IPS-18c (cell line): ENCODE measurements at regions not wholly inside any gene's neighbourhood (a gene's known extent, or its start where the extent isn't known, plus 50 kb on each side); places are given as distances from the start of the nearest gene placed in this dataset.

Experiments
- H3K4me3 ChIP-seq: 2 replicates; pipeline ENCODE4 v1.7.0; 2013; ENCODE audit warnings: low read depth, mild to moderate bottlenecking, low read length, moderate library complexity; ENCODE audit not compliant: insufficient read depth
- H3K9me3 ChIP-seq: one replicate; pipeline ENCODE4 v1.6.1; 2013; ENCODE audit warnings: mild to moderate bottlenecking, low read length, moderate library complexity; ENCODE audit not compliant: control insufficient read depth, insufficient read depth

GRCh38 chr16:62681819-62682218, 645.6 kb upstream of the CDH8 start:
- no peak overlapping the region for H3K4me3 ChIP-seq
- peaks cover 12% of the 10 kb centered on the region for H3K9me3 ChIP-seq

GRCh38 chr16:62678796-62679195, 642.6 kb upstream of the CDH8 start:
- Histone ChIP-seq H3K4me3 (no peak overlapping the region), H3K9me3 (peaks cover 2% of the 10 kb centered on the region)

DNA sequence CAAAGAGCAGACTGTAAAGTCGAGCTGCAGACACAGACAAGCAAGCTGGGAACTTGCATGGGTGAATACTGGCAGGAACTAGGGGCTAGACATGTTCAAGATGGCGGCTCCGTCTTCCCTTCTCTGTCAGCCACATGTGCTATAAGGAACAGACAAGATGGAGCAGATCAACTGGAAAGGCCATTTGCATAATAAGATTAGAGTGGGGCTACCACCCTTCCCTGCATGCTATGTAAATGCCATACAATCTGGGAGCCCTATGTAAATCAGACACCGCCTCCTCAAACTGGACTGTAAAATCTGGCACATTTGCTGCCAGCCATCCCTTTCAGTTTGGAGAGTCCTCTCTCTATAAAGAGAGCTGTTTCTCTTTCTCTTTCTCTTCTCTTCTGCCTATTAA, 640.1 kb upstream of the CDH8 start:
- no peak overlapping the region for H3K4me3 ChIP-seq
- H3K9me3 ChIP-seq: no peaks in the 10 kb centered on the region

DNA sequence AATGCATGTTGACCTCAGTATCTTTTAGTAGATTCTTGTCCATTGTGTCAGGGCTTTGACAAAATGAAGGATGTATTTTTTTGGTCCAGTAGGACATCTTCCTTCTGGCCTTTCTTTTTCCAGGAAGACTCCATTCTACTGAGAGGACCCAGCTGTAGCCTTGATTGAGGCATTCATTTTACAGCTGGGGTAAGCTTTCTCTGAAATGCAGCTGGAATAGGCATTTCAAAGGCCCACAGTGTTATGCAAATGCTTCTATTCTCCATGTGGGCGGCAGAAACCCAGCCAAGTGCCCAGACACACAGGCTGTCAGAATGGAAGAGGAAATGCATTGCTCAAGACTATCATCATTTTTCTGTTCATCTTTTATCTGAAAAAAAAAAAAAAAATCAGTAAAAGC, 629.0 kb upstream of the CDH8 start:
- Histone ChIP-seq H3K4me3 (no peak overlapping the region), H3K9me3 (peaks cover 7% of the 10 kb centered on the region)

GRCh38 chr16:62664566-62664965, 628.3 kb upstream of the CDH8 start:
- H3K4me3 ChIP-seq: no peak overlapping the region
- peaks cover 7% of the 10 kb centered on the region for H3K9me3 ChIP-seq

GRCh38 chr16:62661435-62661834, 625.2 kb upstream of the CDH8 start:
- Histone ChIP-seq H3K9me3 (no peaks in the 10 kb centered on the region), H3K4me3 (no peak overlapping the region)

DNA sequence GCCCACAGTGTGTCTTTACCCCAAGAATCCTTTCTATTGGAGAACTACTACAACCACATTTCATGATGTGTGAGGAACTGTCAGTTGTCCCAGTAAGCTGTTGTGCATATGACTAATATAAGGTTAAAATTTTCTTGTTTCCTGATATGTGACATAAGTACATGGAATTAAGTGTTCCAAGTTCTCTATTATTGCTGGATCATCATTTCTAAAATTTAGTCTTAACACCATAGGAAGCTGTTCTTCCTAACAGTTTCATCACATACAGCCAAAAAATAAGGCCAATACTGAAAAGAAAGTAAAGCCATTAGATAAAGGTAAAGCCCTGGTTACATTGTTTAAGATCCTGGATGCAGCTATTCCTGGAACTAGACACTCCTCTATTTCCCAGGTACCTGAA, 620.9 kb upstream of the CDH8 start:
- Histone ChIP-seq H3K4me3 (no peak overlapping the region), H3K9me3 (no peaks in the 10 kb centered on the region)

GRCh38 chr16:62652441-62653120, 616.3 kb upstream of the CDH8 start:
- no peaks in the 10 kb centered on the region for H3K9me3 ChIP-seq
- H3K4me3 ChIP-seq: no peak overlapping the region

DNA sequence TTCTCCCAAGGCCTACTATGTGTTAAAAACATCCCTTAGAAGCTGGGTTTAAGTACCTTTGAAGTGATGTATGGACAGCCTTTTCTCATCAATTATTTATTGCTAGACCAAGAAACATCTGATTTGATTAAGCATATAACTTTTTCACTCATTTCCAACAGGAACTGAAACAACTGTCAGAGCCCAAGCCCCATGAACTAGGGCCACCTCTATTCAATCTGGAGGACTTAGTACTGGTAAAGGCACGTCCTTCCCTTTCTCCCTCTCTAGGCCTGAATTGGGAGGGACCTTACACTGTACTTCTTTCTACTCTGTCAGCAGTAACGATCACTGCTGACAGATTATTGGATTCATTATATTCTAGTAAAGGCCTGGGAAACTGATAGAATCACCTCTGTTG, 612.0 kb upstream of the CDH8 start:
- Histone ChIP-seq H3K4me3 (no peak overlapping the region), H3K9me3 (no peaks in the 10 kb centered on the region)

DNA sequence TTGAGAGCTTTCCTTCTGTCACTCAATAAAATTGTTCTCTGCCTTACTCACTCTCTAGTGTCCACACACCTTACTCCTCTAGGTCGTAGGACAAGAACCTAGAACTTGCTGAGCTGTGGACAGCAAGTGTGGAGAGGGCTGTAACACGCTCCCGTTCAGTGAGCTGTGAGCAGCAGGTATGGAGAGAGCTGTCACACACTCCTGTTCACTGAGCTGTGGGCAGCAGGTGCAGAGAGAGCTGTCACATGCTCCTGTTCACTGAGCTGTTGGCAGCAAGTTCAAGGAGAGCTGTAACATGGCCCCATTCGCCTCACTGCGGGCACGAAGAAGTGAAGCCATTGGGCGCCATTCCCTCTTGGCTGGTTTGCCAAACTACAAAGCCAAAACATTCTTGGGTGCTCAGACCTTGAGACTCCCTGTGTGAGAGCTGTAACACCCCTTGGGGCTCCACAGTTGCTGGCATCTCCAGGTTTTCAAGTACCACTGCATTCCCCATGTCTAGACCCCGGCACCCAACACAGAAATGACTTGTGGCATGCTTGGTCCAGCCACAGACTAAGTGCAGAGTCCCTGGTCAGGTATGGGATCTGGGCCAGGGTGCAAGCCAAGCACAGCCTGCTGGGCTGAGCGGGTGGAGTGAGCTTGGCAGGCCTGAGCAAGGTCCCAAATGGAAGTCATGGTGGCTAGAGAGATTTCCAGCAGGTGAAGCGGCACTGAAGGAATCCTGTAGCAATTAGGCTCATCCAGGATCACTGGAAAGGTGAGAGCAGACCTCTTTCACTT, 608.0 kb upstream of the CDH8 start:
- H3K4me3 ChIP-seq: no peak overlapping the region

GRCh38 chr16:62642677-62643076, 606.4 kb upstream of the CDH8 start:
- no peaks in the 10 kb centered on the region for H3K9me3 ChIP-seq

More for the DNA sequence above, 608.0 kb upstream of the CDH8 start:
- no peaks in the 10 kb centered on the region for H3K9me3 ChIP-seq

DNA sequence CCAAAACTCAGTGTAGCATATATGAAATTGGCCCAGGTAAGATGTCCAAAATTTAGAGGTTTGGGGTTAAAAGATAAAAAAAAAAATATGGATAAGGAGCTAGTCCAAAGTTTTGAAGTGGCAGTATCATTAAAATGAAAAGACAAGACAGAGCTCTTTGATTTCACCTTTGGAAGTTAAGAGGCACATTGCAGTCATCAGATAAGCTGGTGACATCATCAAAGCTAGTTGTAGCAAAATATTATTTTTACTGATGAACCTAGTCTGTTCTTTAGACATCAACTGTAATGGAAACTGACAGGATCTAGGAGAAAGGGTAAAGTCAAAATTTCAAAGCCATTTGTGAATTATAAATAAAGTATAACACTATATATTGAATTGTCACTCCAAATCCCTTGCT, 603.7 kb upstream of the CDH8 start:
- no peak overlapping the region for H3K4me3 ChIP-seq
- H3K9me3 ChIP-seq: no peaks in the 10 kb centered on the region

More at GRCh38 chr16:62642677-62643076, 606.4 kb upstream of the CDH8 start:
- H3K4me3 ChIP-seq: no peak overlapping the region

- Histone ChIP-seq H3K9me3 (no peaks in the 10 kb centered on the region), H3K4me3 (no peak overlapping the region)
Measured at GRCh38 chr16:62638964-62639870, 603.0 kb upstream of the CDH8 start.

DNA sequence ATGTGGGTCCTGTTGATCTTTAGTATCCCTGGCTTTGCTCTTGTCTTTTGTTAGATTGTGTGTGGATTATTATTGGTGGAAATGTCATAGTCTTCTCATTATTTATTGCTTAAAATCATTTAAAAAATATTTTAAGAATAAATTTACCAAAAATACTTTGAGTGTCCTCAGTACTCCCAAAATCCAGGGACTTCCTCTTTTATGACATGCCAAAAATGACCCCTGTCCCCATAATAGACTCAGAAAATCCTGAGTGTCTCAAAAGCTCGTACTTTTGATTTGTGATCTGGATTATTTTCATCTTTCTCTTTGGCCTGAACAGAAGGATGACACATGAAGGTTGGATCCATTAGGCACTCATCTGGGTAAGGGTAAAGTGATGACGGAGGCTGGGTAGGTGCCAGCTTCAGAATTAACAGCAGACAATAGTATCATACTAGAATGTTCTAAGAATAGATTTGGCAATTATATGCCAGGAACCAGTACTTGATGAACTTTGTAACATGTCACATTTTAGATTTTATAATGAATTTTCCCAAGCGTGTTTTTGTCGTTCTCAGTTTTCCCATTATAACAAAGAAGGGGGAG, 602.2 kb upstream of the CDH8 start:
- Histone ChIP-seq H3K9me3 (no peaks in the 10 kb centered on the region), H3K4me3 (no peak overlapping the region)

DNA sequence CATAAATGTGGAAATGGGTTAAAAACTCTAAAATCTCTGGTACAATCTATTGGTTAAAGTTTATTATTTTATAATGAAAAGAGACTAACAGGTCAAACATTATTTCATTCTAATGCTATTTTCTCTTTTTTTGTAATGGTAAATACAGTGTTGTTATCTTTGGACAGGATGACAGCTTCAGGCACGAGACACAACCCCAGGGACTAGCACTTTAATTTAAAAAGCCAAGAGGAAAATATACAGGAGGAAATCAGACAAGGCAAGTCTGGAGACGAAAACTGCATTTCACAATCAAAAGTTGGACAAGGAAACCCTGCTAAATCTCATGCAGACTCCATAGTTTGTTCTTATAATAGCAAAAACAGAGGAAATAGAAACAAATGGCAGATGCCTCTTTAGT, 589.1 kb upstream of the CDH8 start:
- no peak overlapping the region for H3K4me3 ChIP-seq
- no peaks in the 10 kb centered on the region for H3K9me3 ChIP-seq

DNA sequence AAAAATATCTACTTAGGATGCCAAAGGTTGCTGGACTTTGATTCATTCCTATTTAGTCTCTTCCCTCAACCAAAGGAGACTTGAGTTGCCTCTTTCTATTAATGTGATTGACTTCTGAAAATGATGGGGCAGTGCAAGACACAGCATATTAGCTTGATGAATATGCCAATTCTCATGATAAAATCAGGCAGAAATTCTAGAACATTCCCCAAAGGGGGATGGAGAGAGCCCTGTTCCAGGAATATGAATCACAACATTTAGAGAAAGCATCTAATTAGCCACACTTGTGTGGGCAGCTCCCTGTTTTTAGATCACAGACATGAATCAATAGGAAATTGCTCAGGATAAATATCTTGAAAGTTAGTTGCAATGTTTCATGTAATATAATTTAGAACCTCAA, 584.0 kb upstream of the CDH8 start:
- Histone ChIP-seq H3K4me3 (no peak overlapping the region), H3K9me3 (no peaks in the 10 kb centered on the region)

DNA sequence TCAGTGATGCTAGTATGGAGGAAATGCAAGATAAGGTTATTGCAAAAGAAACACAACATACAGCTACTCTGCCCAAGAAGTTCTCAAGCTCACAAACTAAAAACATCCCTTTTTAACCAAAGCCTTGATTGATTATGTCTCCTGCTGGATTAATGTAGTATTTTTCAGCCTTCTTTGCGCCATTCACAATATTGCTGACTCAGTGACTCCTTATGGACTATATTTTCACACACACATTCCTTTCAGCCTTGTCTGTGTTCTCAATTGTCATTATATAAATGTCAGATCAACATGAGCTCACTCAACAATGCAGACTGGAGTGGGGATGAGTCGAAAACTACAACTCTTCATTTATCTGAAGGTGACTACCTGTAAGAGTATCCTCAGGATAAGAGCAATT, 579.3 kb upstream of the CDH8 start:
- no peak overlapping the region for H3K4me3 ChIP-seq
- H3K9me3 ChIP-seq: no peaks in the 10 kb centered on the region
